GM19240 (cell line): ENCODE measurements at regions not wholly inside any gene's neighbourhood (a gene's known extent, or its start where the extent isn't known, plus 50 kb on each side); places are given as distances from the start of the nearest gene placed in this dataset.

Experiments used
- DNase-seq: peaks from one replicate; pipeline ENCODE4 v3.0.0; 2011; ENCODE audit warnings: low spot score; ENCODE audit not compliant: insufficient read length

DNA sequence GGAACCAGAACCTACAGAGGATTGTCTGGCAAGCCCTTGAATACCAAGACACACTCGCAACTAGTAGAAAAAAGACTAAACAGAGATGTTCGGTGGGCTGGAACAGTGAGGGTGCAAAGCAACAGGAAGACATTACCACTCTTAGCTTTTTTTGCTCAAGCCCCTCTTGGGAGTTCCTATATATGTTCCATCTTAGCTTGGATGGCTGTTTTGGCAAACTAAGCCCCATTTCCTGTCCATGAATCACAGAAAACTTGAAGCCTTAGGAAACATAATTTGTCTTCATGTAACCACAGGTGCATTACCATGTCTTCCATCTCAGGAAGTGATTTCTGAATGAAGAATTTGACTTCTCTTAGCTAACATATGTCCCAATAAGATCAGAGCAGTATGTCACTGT lies 446.3 kb downstream of the OLFM4 start:
- DNase-seq: no peak

DNA sequence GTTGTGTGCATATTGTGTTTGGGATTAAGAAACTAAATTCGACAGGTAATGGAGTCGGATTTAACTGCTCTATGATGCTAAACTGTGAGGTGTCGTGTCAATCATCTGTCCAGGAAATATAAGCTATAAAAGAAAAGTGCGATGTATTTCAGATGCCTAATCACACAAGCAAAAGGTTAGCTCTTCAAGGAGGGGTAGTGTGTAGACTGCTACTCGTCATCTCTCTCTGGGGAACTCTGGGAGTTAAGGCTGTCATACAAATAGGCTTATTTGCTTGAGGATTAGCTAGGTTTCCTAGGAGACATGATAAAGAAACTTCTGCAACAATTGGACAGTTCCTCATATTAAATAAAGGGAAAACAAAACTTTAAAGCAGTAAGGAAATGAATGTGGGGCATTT lies 462.1 kb downstream of the OLFM4 start:
- DNase-seq: no peak

- no peak for DNase-seq
These were observed 465.8 kb downstream of the OLFM4 start for GRCh38 chr13:53494406-53494805.

GRCh38 chr13:53499576-53500133 lies 471.0 kb downstream of the OLFM4 start:
- DNase-seq: no peak

- no peak for DNase-seq
These were observed 472.8 kb downstream of the OLFM4 start for GRCh38 chr13:53501387-53501786.

DNA sequence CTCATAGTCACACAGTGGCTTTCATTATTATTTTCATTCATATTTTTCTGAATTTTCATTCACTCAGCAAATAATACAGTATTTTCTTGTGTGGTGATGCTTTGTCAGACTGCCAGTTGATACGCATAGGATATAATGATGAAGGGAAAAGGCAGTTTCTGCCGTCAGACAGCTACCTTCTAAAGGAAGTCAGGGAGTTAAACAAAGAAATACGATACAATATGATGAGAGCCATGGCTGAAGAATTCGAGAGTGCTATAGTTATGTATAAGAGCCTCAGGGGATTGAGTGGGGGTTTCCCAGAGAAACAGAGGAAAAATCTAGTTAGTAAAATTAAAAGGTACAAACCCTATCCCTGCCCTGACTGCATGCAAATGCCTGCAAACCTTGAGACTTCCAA lies 479.1 kb downstream of the OLFM4 start:
- no peak for DNase-seq

GRCh38 chr13:53512635-53513034 lies 484.0 kb downstream of the OLFM4 start:
- DNase-seq: no peak

DNA sequence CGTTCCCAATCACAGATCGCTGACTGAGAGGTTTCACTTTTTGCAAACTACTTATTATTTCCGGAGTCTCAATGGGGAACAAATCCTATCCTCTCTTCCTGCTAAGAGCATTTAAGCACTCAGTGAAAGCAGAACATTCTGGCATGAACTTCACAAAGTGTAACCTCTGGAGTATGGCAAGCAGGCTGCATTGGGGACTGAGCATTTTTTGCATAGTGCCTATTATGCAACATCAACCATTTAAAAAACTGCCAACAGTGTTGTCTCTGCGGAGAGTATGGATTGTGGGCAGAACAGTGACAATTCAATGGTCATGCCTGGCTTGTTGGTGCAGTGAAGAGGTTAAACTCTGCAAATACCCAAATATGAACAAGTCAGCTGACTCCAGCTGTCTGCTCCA lies 484.6 kb downstream of the OLFM4 start:
- no peak for DNase-seq

DNA sequence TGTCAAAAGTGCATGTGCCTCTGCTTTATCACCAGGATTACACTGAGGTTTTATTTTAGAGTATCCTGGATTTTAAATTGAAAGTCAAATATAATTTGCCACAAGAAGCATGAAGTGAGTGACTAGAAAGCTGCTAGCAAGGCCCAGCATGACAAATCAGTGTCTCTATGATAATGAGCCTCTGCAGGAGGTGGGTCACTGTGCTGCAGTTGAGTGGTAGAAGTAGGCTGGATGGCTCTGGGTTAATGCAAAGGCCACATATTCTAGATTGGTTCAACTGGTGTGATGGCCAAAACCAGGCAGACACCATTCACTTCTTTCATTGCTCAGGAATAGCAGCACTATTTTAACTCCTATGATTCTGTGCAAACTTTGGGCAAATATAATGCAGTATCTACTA lies 491.5 kb downstream of the OLFM4 start:
- no peak for DNase-seq

- no peak for DNase-seq
These were observed 493.4 kb downstream of the OLFM4 start for GRCh38 chr13:53522034-53522433.

DNA sequence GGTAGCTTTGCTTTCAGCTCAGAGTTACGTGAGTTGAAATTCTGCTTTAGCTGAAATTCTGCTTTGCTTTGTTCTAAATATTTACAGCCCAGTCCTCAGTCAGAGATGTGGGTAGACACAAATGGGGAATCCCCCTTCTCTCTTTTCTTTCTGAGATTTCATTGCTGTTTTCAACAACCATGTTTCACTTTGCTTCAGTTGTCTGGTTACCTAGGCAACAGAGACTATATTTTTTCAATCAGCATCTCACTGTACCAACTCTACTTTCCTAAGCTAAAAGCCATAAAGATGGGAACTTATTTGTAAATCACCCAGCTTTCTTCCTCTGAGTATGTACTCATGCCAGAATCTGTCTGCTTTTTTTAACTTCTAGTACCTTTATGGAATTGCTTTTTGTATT lies 509.0 kb downstream of the OLFM4 start:
- DNase-seq: no peak

- DNase-seq: no peak
These were observed 516.8 kb downstream of the OLFM4 start for GRCh38 chr13:53545340-53545941.

GRCh38 chr13:53560556-53560955 lies 531.9 kb downstream of the OLFM4 start:
- no peak for DNase-seq

DNA sequence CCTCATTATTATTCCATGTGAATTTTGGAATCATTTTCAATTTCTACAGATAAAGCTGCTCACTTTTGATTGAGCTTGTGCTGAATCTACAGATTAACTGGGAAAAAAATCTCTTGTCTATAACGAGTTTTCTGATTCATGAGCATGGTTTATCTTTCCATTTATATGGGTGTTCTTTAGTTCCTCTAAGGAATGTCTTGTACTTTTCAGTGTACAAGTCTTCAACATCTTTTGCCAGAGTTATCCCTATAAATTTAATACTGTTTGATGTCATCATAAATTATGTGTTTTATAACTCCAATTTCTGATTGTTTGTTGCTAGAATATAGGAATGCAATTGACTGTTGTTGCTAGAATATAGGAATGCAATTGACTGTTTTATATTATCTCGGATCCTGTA lies 533.8 kb downstream of the OLFM4 start:
- no peak for DNase-seq

GRCh38 chr13:53568491-53568890 lies 539.9 kb downstream of the OLFM4 start:
- DNase-seq: no peak

GRCh38 chr13:53569453-53569852 lies 540.8 kb downstream of the OLFM4 start:
- no peak for DNase-seq

DNA sequence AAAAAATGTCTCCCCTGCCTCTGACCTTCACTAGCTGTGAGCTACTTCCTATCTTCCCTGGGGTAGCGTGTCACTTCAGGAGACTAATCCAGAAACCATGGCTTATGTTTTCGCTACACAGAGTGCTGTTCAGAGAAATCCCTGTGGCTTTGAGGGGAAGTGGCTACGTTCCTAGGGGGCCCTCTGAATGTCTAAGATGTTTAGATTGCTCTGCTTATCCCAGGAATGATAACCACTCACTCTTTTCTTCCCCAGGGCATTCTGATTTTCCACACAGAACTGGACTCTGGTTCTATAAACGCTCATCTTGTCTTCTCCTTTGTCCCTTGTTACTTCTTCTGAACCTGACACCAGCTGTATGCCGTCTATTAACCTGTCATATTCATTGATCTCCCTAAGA lies 572.5 kb downstream of the OLFM4 start:
- no peak for DNase-seq

DNA sequence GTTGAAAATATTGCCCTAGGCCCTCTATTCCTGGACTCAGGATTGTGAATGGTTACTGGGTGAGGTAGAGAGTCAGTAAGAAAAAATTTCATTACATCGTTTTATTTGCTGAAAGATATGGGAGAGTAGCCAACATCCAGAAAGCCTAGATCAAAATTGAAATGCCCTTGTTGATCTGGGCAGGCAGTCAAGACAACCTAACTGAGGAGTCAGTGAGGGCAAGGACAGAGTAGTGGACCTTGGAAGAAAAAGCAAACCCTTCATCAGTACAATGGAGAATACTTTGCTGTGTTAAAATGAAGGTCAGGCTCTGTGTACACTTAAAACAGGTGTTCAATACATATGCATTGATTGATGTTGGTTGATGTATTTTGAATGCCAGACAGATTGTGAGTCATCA lies 576.7 kb downstream of the OLFM4 start:
- DNase-seq: no peak

- no peak for DNase-seq
These were observed 583.6 kb downstream of the OLFM4 start for GRCh38 chr13:53612200-53612599.

- DNase-seq: no peak
These were observed 593.8 kb downstream of the OLFM4 start for GRCh38 chr13:53622456-53622855.

- no peak for DNase-seq
These were observed 594.5 kb downstream of the OLFM4 start for GRCh38 chr13:53623146-53623545.

DNA sequence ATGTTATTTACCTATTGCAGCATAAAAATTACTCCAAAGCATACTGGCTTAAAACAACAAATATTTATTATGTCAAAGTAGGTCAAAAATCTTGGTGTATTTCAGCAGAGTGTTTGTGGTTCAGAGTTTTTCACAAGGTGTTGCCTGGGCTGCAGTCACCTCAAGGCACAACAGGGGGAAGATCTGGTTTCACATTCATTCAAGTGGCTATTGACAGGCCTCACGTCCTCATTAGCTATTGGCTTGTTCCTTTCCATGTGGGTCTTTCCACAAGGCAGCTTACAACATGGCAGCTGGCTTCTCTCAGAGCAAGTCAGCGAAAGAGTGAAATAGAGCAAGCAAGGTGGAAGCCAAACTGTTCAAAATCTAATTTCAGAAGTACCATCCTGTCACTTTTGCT lies 602.9 kb downstream of the OLFM4 start:
- DNase-seq: no peak

- DNase-seq: no peak
These were observed 609.4 kb downstream of the OLFM4 start for GRCh38 chr13:53638040-53638439.

DNA sequence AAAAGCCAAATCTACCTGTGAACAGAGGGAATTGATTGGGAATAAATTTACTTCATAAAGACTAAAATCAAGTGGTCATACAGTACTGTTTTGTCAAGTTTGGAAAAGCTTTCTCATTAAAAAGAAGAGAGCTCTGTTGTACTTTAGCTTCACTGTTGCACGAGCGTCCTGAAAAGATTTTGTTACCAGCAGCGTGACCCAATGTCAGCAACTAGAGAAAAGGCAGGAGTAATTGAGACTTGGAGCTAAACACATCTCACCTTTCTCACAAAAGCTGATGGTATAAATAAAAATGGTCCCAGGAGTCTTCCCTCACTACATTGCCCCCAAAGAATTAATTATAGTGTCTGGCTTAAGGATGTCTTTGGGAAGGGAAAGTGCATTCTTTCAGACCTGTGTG lies 613.7 kb downstream of the OLFM4 start:
- no peak for DNase-seq
